Fibroblast of pulmonary artery (primary cell): ENCODE measurements at regions not wholly inside any gene's neighbourhood (a gene's known extent, or its start where the extent isn't known, plus 50 kb on each side); places are given as distances from the start of the nearest gene placed in this dataset.
A peak's percentile ranks its signal among the peaks of the same experiment; 100 is the strongest.
"Not testable (repeated sequence)": the region's sequence is repeated elsewhere in the genome, so short reads cannot be mapped to it uniquely, and the experiment has no call there.

Source experiments
- DNase-seq: peaks from one replicate; pipeline ENCODE4 v3.0.0-alpha.2; 2010; ENCODE audit warnings: low read depth
- H3K4me3 ChIP-seq: replicated peaks from 2 replicates; pipeline ENCODE4 v1.5.1; 2011; ENCODE audit warnings: low read depth, mild to moderate bottlenecking, control low read depth, low read length, moderate library complexity
- CTCF ChIP-seq: IDR thresholded peaks from 2 replicates; pipeline ENCODE4 v1.5.1; 2011; ENCODE audit warnings: mild to moderate bottlenecking, control low read depth, low read length, inconsistent platforms; ENCODE audit errors: missing control alignments

- no peak for DNase-seq
- TF ChIP-seq CTCF: no peak
- no peak overlapping the region for H3K4me3 ChIP-seq
Observed at GRCh38 chr5:163950248-163950647, 444.8 kb downstream of the MAT2B start.

- TF ChIP-seq CTCF: no peak
- no peak for DNase-seq
- no peak overlapping the region for H3K4me3 ChIP-seq
Observed at GRCh38 chr5:163951069-163951468, 445.6 kb downstream of the MAT2B start.

GRCh38 chr5:163953901-163954300 is 448.5 kb downstream of the MAT2B start:
- no peak for DNase-seq
- TF ChIP-seq CTCF: no peak
- H3K4me3 ChIP-seq: no peak overlapping the region

GRCh38 chr5:163961230-163961629 is 455.8 kb downstream of the MAT2B start:
- DNase-seq, H3K4me3 ChIP-seq: not testable (repeated sequence)

GRCh38 chr5:163963881-163964280 is 458.5 kb downstream of the MAT2B start:
- no peak overlapping the region for H3K4me3 ChIP-seq
- TF ChIP-seq CTCF: no peak
- DNase-seq: peak; percentile 21

GRCh38 chr5:163964671-163965070 is 459.3 kb downstream of the MAT2B start:
- TF ChIP-seq CTCF: no peak
- no peak overlapping the region for H3K4me3 ChIP-seq
- peak; percentile 35 for DNase-seq

- no peak for TF ChIP-seq CTCF
- no peak overlapping the region for H3K4me3 ChIP-seq
- DNase-seq: no peak
Observed at GRCh38 chr5:163967268-163967667, 461.8 kb downstream of the MAT2B start.

GRCh38 chr5:163968651-163969050 is 463.2 kb downstream of the MAT2B start:
- peak; percentile 16 for DNase-seq
- no peak for TF ChIP-seq CTCF
- no peak overlapping the region for H3K4me3 ChIP-seq
